Parathyroid adenoma (tissue), 2 donors: ENCODE measurements at regions not wholly inside any gene's neighbourhood (a gene's known extent, or its start where the extent isn't known, plus 50 kb on each side); places are given as distances from the start of the nearest gene placed in this dataset.
A peak's percentile ranks its signal among the peaks of the same experiment; 100 is the strongest.

Source experiments
- H2AFZ ChIP-seq: fragments of 300-600 bp; sonication (generic); one replicate; pipeline ENCODE4 v1.7.0; 2017; ENCODE audit warnings: antibody characterized with exemption, mild to moderate bottlenecking
- H3K27ac ChIP-seq: fragments of 300-600 bp; sonication (generic); one replicate; pipeline ENCODE4 v1.7.0; 2017
- H3K27me3 ChIP-seq: fragments of 300-600 bp; sonication (generic); one replicate; pipeline ENCODE4 v1.7.0; 2017; ENCODE audit warnings: low read length; ENCODE audit not compliant: control insufficient read depth, insufficient read depth
- H3K36me3 ChIP-seq: fragments of 300-600 bp; sonication (generic); one replicate; pipeline ENCODE4 v1.7.0; 2017; ENCODE audit warnings: low read length; ENCODE audit not compliant: control insufficient read depth, insufficient read depth
- H3K4me1 ChIP-seq: fragments of 300-600 bp; sonication (generic); one replicate; pipeline ENCODE4 v1.7.0; 2017; ENCODE audit warnings: control low read depth
- H3K4me2 ChIP-seq: fragments of 300-600 bp; sonication (generic); one replicate; pipeline ENCODE4 v1.7.0; 2017; ENCODE audit warnings: low read length
- H3K4me3 ChIP-seq: fragments of 300-600 bp; sonication (generic); one replicate; pipeline ENCODE4 v1.7.0; 2017; ENCODE audit warnings: low read depth, low read length
- H3K79me2 ChIP-seq: fragments of 300-600 bp; sonication (generic); one replicate; pipeline ENCODE4 v1.7.0; 2017; ENCODE audit warnings: control low read depth
- H3K9ac ChIP-seq: fragments of 300-600 bp; sonication (generic); one replicate; pipeline ENCODE4 v1.7.0; 2017; ENCODE audit warnings: mild to moderate bottlenecking
- H3K9me3 ChIP-seq: fragments of 300-600 bp; sonication (generic); one replicate; pipeline ENCODE4 v1.7.0; 2017; ENCODE audit warnings: low read length; ENCODE audit not compliant: control insufficient read depth
- CTCF ChIP-seq: fragments of 300-600 bp; sonication (generic); IDR thresholded peaks from one replicate; pipeline ENCODE4 v1.7.0; 2017; ENCODE audit warnings: antibody characterized with exemption, mild to moderate bottlenecking
- donor health status: primary hyperparathyroidism.

GRCh38 chr5:67377631-67378030 lies 181.0 kb upstream of the CD180 start:
- peak overlapping the region; percentile 48 for H2AFZ ChIP-seq
- peaks cover 6% of the 10 kb centered on the region for H3K79me2 ChIP-seq
- H3K4me3 ChIP-seq: no peak overlapping the region
- no peaks in the 10 kb centered on the region for H3K36me3 ChIP-seq
- no peaks in the 10 kb centered on the region for H3K9me3 ChIP-seq
- peak overlapping the region; percentile 9 for H3K27ac ChIP-seq
- H3K4me2 ChIP-seq: no peak overlapping the region
- H3K4me1 ChIP-seq: peaks cover 64% of the 10 kb centered on the region
- H3K27me3 ChIP-seq: no peaks in the 10 kb centered on the region
- no peak overlapping the region for H3K9ac ChIP-seq
- no peak for TF ChIP-seq CTCF

DNA sequence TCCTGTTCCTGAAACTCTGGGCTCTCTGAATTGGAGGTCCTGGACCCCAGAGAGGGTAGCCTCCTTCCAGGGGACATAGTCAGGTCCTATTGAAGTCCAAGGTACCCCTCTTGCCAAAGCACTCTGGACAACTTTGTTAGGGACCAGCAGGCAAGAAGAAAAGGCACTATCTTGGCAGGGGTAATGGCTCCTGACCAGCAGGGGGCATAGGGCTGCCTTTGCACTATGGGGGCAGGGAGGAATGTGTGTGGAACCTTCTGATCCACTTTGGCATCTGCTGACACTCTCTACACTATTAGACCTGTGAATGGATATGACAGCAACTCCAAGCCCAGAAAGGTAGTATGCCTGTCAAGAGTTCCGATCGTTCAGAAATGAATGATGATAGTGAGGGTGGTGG lies 179.0 kb upstream of the CD180 start:
- no peak for TF ChIP-seq CTCF
- no peak overlapping the region for H3K4me3 ChIP-seq
- peaks cover 45% of the 10 kb centered on the region for H3K4me1 ChIP-seq
- peaks cover 6% of the 10 kb centered on the region for H3K79me2 ChIP-seq
- no peak overlapping the region for H3K9ac ChIP-seq
- H3K36me3 ChIP-seq: no peaks in the 10 kb centered on the region
- no peaks in the 10 kb centered on the region for H3K9me3 ChIP-seq
- no peaks in the 10 kb centered on the region for H3K27me3 ChIP-seq
- H3K27ac ChIP-seq: no peak overlapping the region
- H2AFZ ChIP-seq: no peak overlapping the region
- H3K4me2 ChIP-seq: no peak overlapping the region

- TF ChIP-seq CTCF: no peak
- no peak overlapping the region for H3K4me3 ChIP-seq
- H2AFZ ChIP-seq: no peak overlapping the region
- H3K9ac ChIP-seq: no peak overlapping the region
- H3K4me2 ChIP-seq: no peak overlapping the region
- no peak overlapping the region for H3K27ac ChIP-seq
- peaks cover 41% of the 10 kb centered on the region for H3K4me1 ChIP-seq
- H3K36me3 ChIP-seq: no peaks in the 10 kb centered on the region
- H3K9me3 ChIP-seq: no peaks in the 10 kb centered on the region
- no peaks in the 10 kb centered on the region for H3K27me3 ChIP-seq
- H3K79me2 ChIP-seq: peaks cover 6% of the 10 kb centered on the region
These were observed 177.8 kb upstream of the CD180 start for GRCh38 chr5:67374378-67374777.

DNA sequence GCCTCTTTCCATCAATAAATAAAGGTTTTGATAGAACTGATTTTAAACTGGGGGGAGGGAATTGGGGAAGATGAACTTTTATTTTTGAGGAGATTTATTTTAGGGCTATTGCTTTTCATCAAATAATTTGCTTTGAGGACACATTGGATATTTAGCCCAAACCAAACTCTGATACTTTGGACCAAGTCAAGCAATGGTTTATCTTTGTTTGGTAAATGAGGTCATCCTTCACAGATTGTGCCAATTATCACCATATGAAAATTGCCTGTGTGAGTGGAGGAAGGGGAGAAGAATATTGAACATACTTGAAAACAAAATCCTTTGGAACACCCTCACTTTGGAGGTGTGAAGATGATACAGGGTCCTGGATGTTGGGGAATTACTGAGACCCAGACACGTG lies 176.9 kb upstream of the CD180 start:
- H3K36me3 ChIP-seq: no peaks in the 10 kb centered on the region
- peaks cover 9% of the 10 kb centered on the region for H3K79me2 ChIP-seq
- no peaks in the 10 kb centered on the region for H3K27me3 ChIP-seq
- H2AFZ ChIP-seq: no peak overlapping the region
- H3K4me2 ChIP-seq: no peak overlapping the region
- H3K4me1 ChIP-seq: peaks cover 33% of the 10 kb centered on the region
- H3K9me3 ChIP-seq: no peaks in the 10 kb centered on the region
- no peak overlapping the region for H3K4me3 ChIP-seq
- H3K27ac ChIP-seq: no peak overlapping the region
- no peak overlapping the region for H3K9ac ChIP-seq
- TF ChIP-seq CTCF: no peak

DNA sequence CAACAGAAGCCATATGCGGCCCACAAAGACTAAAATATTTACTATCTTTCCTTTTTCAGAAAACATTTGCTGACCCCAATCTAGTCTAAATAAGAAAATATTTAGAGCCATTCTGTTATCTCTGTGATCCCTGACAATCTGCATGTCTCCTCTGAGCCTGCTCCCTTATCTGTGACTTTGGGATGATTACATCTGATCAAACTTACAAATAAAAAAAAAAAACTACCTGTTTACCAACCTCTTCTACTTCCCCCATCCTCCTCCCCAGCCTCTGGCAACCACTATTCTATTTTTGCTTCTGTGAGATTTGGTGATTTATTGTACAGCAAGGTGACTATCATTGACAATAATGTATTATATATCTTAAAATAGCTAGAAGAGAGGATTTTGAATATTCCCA lies 176.3 kb upstream of the CD180 start:
- Histone ChIP-seq H2AFZ (no peak overlapping the region), H3K79me2 (peaks cover 9% of the 10 kb centered on the region), H3K4me1 (peaks cover 28% of the 10 kb centered on the region), H3K27ac (no peak overlapping the region), H3K4me3 (no peak overlapping the region), H3K36me3 (no peaks in the 10 kb centered on the region), H3K9me3 (no peaks in the 10 kb centered on the region), H3K27me3 (no peaks in the 10 kb centered on the region), H3K9ac (no peak overlapping the region), H3K4me2 (no peak overlapping the region)
- TF ChIP-seq CTCF: no peak
